DND-41 (cell line): ENCODE measurements at regions not wholly inside any gene's neighbourhood (a gene's known extent, or its start where the extent isn't known, plus 50 kb on each side); places are given as distances from the start of the nearest gene placed in this dataset.

Experiments
- CTCF ChIP-seq: IDR thresholded peaks from 2 replicates; pipeline ENCODE4 v1.5.1; 2012; ENCODE audit warnings: borderline replicate concordance, low read length, moderate library complexity, mild to moderate bottlenecking; ENCODE audit not compliant: poor library complexity, severe bottlenecking; ENCODE audit errors: extremely low read depth
- EZH2 ChIP-seq: IDR thresholded peaks from 3 replicates; pipeline ENCODE4 v1.6.1; 2012; ENCODE audit warnings: borderline replicate concordance, low read depth, mild to moderate bottlenecking, moderate library complexity, low read length, inconsistent platforms; ENCODE audit not compliant: severe bottlenecking

GRCh38 chr11:120035756-120036155 lies 102.2 kb downstream of the TRIM29 start:
- no peak for TF ChIP-seq CTCF
- no peak for TF ChIP-seq EZH2
